HCT116 (cell line): ENCODE measurements at regions not wholly inside any gene's neighbourhood (a gene's known extent, or its start where the extent isn't known, plus 50 kb on each side); places are given as distances from the start of the nearest gene placed in this dataset.

Experiments
- ATAC-seq: fragments of 200-7000 bp; cut with Tn5 transposase; 2 replicates; pipeline ENCODE4 v1.9.1; 2020; ENCODE audit warnings: mild to moderate bottlenecking, moderate library complexity
- BruUV-seq: library from RNA; stranded (reverse); fragments of 400-500 nt; replicated peaks from 2 replicates; lab custom pipeline; 2021; lab: Mats Ljungman, UMichigan
- CTCF ChIA-PET: fragments of 300-600 bp; sonication (Branson Sonifier 250); formaldehyde crosslinking; loops from one replicate; lab custom pipeline; 2021; ENCODE audit warnings: antibody characterized with exemption; lab: Charles Lee
- POLR2A ChIA-PET: fragments of 300-600, 350-600 bp; sonication (Branson Sonifier 250); formaldehyde crosslinking; loops from one replicate; lab custom pipeline; 2021; ENCODE audit warnings: antibody characterized with exemption; lab: Charles Lee
- RAD21 ChIA-PET, 2 experiments: fragments of 300-600 bp; sonication (Branson Sonifier 250); formaldehyde crosslinking; loops; one replicate each; lab custom pipeline; 2023; ENCODE audit warnings: low total read pairs in 2 of 2; ENCODE audit not compliant: uncharacterized antibody in 2 of 2, unreplicated experiment in 2 of 2, low non-redundant PET in 1 of 2; lab: Charles Lee
- DNase-seq: peaks from one replicate; pipeline ENCODE4 v3.0.0-alpha.2; 2010; ENCODE audit warnings: low read depth, low spot score
- H2AFZ ChIP-seq: fragments of 200-600 bp; shearing (Covaris generic), sonication (generic); 2 replicates; pipeline ENCODE4 v1.6.1; 2017; ENCODE audit warnings: low read depth, mixed run types, mixed read lengths, antibody characterized with exemption, low read length; ENCODE audit not compliant: poor library complexity, severe bottlenecking
- H3K27ac ChIP-seq: 2 replicates; pipeline ENCODE4 v1.5.1; 2012; ENCODE audit warnings: low read depth, low read length
- H3K27me3 ChIP-seq: fragments of 200-600 bp; sonication (generic); 2 replicates; pipeline ENCODE4 v1.6.1; 2016; ENCODE audit warnings: mixed run types, low read length, mixed read lengths; ENCODE audit not compliant: insufficient read depth
- H3K36me3 ChIP-seq, 2 experiments: fragments of 200-500 bp in 1 of 2; fragments of 200-600 bp in 1 of 2; sonication (Bioruptor generic) in 1 of 2; sonication (generic) in 1 of 2; 2 replicates each; pipeline versions ENCODE4 v1.5.1 to v1.6.1; 2014 to 2016; ENCODE audit warnings: low read length in 2 of 2, inconsistent platforms in 1 of 2, mixed read lengths in 1 of 2, mixed run types in 1 of 2; ENCODE audit not compliant: insufficient read depth in 2 of 2, control insufficient read depth in 1 of 2
- H3K4me1 ChIP-seq, 2 experiments: fragments of 200-600 bp in 1 of 2; sonication (generic) in 1 of 2; 2 replicates each; pipeline versions ENCODE4 v1.5.1 to v1.6.1; 2012 to 2017; ENCODE audit warnings: low read length in 2 of 2, inconsistent platforms in 1 of 2, mild to moderate bottlenecking in 1 of 2, mixed read lengths in 1 of 2, mixed run types in 1 of 2, moderate library complexity in 1 of 2; ENCODE audit not compliant: insufficient read depth in 2 of 2, control insufficient read depth in 1 of 2
- H3K4me2 ChIP-seq: fragments of 200-600 bp; sonication (generic); 2 replicates; pipeline ENCODE4 v1.6.1; 2017; ENCODE audit warnings: mixed run types, low read length, mixed read lengths
- H3K4me3 ChIP-seq, 2 experiments: fragments of 200-600 bp in 1 of 2; sonication (generic) in 1 of 2; replicated peaks in 1 of 2; 2 replicates each; pipeline ENCODE4 v1.5.1; 2011 to 2016; ENCODE audit warnings: low read length in 2 of 2, control low read depth in 1 of 2, low read depth in 1 of 2, mild to moderate bottlenecking in 1 of 2, mixed read lengths in 1 of 2, mixed run types in 1 of 2
- H3K79me2 ChIP-seq: fragments of 200-600 bp; sonication (generic); 2 replicates; pipeline ENCODE4 v1.6.1; 2017; ENCODE audit warnings: mild to moderate bottlenecking, mixed run types, low read length, moderate library complexity, mixed read lengths; ENCODE audit not compliant: insufficient read depth
- H3K9ac ChIP-seq: fragments of 200-600 bp; sonication (generic); 2 replicates; pipeline ENCODE4 v1.6.1; 2016; ENCODE audit warnings: low read length, mixed read lengths
- H3K9me2 ChIP-seq: fragments of 200-600 bp; sonication (generic), shearing (Covaris generic); 2 replicates; pipeline ENCODE4 v1.6.1; 2017; ENCODE audit warnings: mixed run types, mild to moderate bottlenecking, moderate library complexity; ENCODE audit not compliant: insufficient read depth
- H3K9me3 ChIP-seq, 2 experiments: fragments of 200-500 bp in 1 of 2; fragments of 200-600 bp in 1 of 2; sonication (Bioruptor generic) in 1 of 2; sonication (generic) in 1 of 2; 2 replicates each; pipeline ENCODE4 v1.6.1; 2014 to 2017; ENCODE audit warnings: low read length in 2 of 2, mixed read lengths in 2 of 2, inconsistent platforms in 1 of 2, low read depth in 1 of 2, mild to moderate bottlenecking in 1 of 2, mixed run types in 1 of 2, moderate library complexity in 1 of 2; ENCODE audit not compliant: control insufficient read depth in 1 of 2, insufficient read depth in 1 of 2
- H4K20me1 ChIP-seq: fragments of 200-600 bp; sonication (generic), shearing (Covaris generic); 2 replicates; pipeline ENCODE4 v1.6.1; 2017; ENCODE audit warnings: mixed run types, mild to moderate bottlenecking, moderate library complexity; ENCODE audit not compliant: insufficient read depth
- ATF3 ChIP-seq: IDR thresholded peaks from 2 replicates; pipeline ENCODE4 v1.6.1; 2012
- CBX3 ChIP-seq: IDR thresholded peaks from 2 replicates; pipeline ENCODE4 v1.6.1; 2012; ENCODE audit warnings: low read depth
- CEBPB ChIP-seq: IDR thresholded peaks from 2 replicates; pipeline ENCODE4 v1.6.1; 2012; ENCODE audit warnings: low read depth
- CTCF ChIP-seq, 3 experiments: fragments of 200-600 bp in 1 of 3; sonication (generic) in 1 of 3; IDR thresholded peaks in 2 of 3; conservative IDR thresholded peaks in 1 of 3; 2 replicates each; pipeline ENCODE4 v1.5.1; 2012 to 2017; ENCODE audit warnings: low read depth in 2 of 3, low read length in 2 of 3, antibody characterized with exemption in 1 of 3, borderline replicate concordance in 1 of 3, control low read depth in 1 of 3, mild to moderate bottlenecking in 1 of 3, mixed read lengths in 1 of 3, mixed run types in 1 of 3, moderate library complexity in 1 of 3; ENCODE audit not compliant: insufficient read depth in 1 of 3
- EZH2 ChIP-seq: fragments of 200-600 bp; sonication (generic); IDR thresholded peaks from 2 replicates; pipeline ENCODE4 v1.6.1; 2017; ENCODE audit warnings: antibody characterized with exemption, mixed run types
- JUND ChIP-seq: IDR thresholded peaks from 2 replicates; pipeline ENCODE4 v1.6.1; 2012
- POLR2A ChIP-seq: IDR thresholded peaks from 2 replicates; pipeline ENCODE4 v1.7.0; 2011; ENCODE audit warnings: borderline replicate concordance; ENCODE audit not compliant: insufficient read depth, insufficient read length; ENCODE audit errors: extremely low read depth
- POLR2AphosphoS5 ChIP-seq: IDR thresholded peaks from 2 replicates; pipeline ENCODE4 v1.6.1; 2011; ENCODE audit warnings: mild to moderate bottlenecking, low read depth, low read length, moderate library complexity
- RAD21 ChIP-seq: IDR thresholded peaks from 2 replicates; pipeline ENCODE4 v1.6.1; 2012; ENCODE audit warnings: low read depth, mild to moderate bottlenecking
- REST ChIP-seq: IDR thresholded peaks from 2 replicates; pipeline ENCODE4 v1.6.1; 2012; ENCODE audit warnings: low read depth
- SIN3A ChIP-seq: IDR thresholded peaks from 2 replicates; pipeline ENCODE4 v1.6.1; 2012; ENCODE audit warnings: low read depth
- SRF ChIP-seq: IDR thresholded peaks from 2 replicates; pipeline ENCODE4 v1.6.1; 2012; ENCODE audit warnings: low read depth
- TCF7L2 ChIP-seq: IDR thresholded peaks from 2 replicates; pipeline ENCODE4 v1.7.0; 2011; ENCODE audit warnings: borderline replicate concordance, inconsistent platforms; ENCODE audit not compliant: insufficient read depth, insufficient read length; ENCODE audit errors: extremely low read depth
- YY1 ChIP-seq: IDR thresholded peaks from 2 replicates; pipeline ENCODE4 v1.6.1; 2011; ENCODE audit warnings: low read length, low read depth, moderate library complexity, mild to moderate bottlenecking; ENCODE audit not compliant: insufficient replicate concordance; ENCODE audit errors: extremely low read depth
- ZFX ChIP-seq: fragments of 450-650 bp; IDR thresholded peaks from 2 replicates; pipeline ENCODE4 v1.6.1; 2017
- intact Hi-C: fragments of 100-400 bp; cut with micrococcal nuclease; formaldehyde crosslinking; loops from 2 replicates; pipeline ENCODE4 v1.10.0; 2022

- intact Hi-C loops: no loop called here
- no peak for DNase-seq
- ChIA-PET POLR2A (no interaction called here), CTCF (no interaction called here), RAD21 (no interaction called here)
- no peak for ATAC-seq
- no peaks in the 10 kb centered on the region for H3K9me3 ChIP-seq
- no peaks in the 10 kb centered on the region for H4K20me1 ChIP-seq
- H3K4me2 ChIP-seq: no peak overlapping the region
- H3K27me3 ChIP-seq: no peaks in the 10 kb centered on the region
- H3K36me3 ChIP-seq: peaks cover 5 to 16% of the 10 kb centered on the region in 2 experiments; a peak in 2 of 4 replicates
- peaks cover 0 to 4% of the 10 kb centered on the region in 2 experiments; a peak in 3 of 4 replicates for H3K4me1 ChIP-seq
- BruUV-seq: no TSS peak
- no peak overlapping the region for H2AFZ ChIP-seq
- H3K9ac ChIP-seq: no peak overlapping the region
- H3K27ac ChIP-seq: no peak overlapping the region
- H3K9me2 ChIP-seq: no peaks in the 10 kb centered on the region
- no peak overlapping the region for H3K4me3 ChIP-seq
- TF ChIP-seq CBX3 (no peak), SRF (no peak), RAD21 (no peak), SIN3A (no peak), EZH2 (no peak), POLR2A (no peak), CEBPB (no peak), REST (no peak), CTCF (IDR thresholded peaks at IDR 0.05 in 2 of 3, conservative IDR thresholded peaks at IDR 0.05 in 1 of 3; ENCODE audit: borderline replicate concordance in 1 of 3, insufficient read depth in 1 of 3, low read depth in 2 of 3, low read length in 2 of 3) (no peak), POLR2AphosphoS5 (no peak), JUND (no peak), ATF3 (no peak), ZFX (no peak), TCF7L2 (no peak), YY1 (no peak)
- no peaks in the 10 kb centered on the region for H3K79me2 ChIP-seq
Observed at GRCh38 chr3:118683636-118684035, 351.0 kb downstream of the IGSF11 start.
